GM21723 (cell line): ENCODE measurements at regions not wholly inside any gene's neighbourhood (a gene's known extent, or its start where the extent isn't known, plus 50 kb on each side); places are given as distances from the start of the nearest gene placed in this dataset.

ENCODE experiments used
- ATAC-seq: cut with Tn5 transposase; IDR thresholded peaks from one replicate; pipeline ENCODE4 v1.9.1; 2021; ENCODE audit warnings: mild to moderate bottlenecking, moderate library complexity; ENCODE audit not compliant: unreplicated experiment

DNA sequence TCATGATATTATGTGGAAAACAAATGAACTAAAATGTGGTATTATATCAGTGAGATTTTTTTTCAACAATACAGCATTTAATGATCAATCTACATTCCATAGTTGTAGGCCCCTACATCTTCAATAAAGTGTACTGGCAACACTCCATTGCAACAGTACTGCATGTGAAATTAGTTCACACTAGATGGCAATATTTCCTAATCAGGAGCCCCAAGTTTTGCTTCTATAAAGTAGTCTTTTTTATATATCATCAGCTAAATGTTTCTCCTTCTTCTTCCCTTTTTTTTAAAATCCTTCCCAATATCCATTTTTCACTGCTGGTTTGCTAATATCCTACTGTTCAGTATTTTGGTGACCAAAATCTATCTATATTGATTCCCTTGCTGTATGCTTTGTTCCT, 528.3 kb upstream of the ATXN8OS start:
- ATAC-seq = no peak

DNA sequence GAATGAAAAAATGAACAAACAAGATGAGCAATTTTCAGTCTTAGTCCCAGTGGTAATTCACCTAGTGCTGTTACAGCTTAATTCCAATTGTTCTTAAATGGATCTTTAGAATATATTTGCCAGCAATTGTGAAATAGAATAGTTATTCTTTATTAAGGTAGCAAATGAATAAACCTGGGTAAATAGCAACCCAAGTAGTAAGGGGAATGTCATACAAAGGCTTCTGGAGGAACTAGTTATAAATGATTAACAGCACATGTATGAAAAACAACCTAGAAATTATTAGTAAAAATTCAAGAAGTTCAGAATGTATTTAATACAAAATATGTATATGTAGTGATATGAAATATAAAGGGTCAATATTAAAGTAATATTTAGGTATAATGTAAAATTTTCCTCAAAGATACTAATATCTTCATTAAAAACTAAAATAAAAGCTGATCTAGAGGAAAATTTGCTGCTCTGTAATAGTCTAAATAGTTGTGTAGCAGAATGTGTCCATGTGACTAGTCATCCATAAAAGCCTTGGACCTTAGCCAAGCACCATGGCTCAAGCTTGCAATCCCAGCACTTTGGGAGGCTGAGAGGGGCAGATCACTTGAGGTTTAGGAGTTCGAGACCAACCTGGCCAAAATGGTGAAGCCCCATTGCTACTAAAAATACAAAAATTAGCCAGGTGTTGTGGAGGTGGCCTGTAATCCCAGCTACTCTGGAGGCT, 535.9 kb upstream of the ATXN8OS start:
- no peak for ATAC-seq

DNA sequence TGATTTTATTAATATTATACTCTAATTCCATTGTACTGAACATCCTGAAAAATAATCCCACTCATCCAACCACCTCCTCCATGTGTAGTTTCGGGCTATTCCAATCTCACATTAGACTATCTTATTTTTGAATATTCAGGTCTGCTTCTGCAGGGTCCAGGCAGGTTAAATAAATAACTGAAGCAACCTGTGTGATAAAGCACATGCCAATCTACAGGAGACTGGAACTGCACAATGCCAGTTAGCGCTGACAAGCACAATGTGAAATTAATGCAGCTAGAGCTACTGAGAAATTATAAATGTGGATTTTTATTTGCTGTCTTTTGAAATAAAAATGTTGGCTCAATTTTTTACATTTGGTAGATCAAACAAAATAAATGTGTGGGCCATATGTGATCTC, 540.1 kb upstream of the ATXN8OS start:
- no peak for ATAC-seq

DNA sequence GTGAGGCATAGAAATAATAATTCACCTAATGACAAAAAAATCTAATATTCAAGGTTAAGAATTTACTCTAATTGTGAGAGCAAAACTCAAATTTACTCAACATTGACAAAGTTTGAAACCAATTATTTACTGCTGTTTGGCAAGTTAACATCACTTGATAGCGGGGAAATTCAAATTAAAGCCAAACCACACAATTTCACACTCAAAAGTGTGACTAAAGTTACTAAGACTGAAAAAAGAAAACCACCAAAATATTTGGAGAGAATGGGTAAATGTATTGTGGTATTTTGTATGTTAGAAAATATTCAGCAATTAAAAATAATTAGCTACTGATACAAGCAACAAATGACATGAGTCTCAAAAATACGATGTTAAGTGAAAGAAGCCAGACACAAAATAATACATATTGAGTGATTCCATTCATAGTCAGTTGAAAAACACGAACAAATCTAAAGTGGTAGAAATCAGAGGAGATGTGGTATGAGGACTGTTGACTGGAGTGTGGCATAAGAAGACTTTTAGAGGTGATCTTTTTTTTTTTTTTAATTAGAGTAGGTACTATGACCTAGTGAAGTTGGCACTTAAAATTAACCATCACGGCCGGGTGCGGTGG, 541.4 kb upstream of the ATXN8OS start:
- ATAC-seq = no peak

DNA sequence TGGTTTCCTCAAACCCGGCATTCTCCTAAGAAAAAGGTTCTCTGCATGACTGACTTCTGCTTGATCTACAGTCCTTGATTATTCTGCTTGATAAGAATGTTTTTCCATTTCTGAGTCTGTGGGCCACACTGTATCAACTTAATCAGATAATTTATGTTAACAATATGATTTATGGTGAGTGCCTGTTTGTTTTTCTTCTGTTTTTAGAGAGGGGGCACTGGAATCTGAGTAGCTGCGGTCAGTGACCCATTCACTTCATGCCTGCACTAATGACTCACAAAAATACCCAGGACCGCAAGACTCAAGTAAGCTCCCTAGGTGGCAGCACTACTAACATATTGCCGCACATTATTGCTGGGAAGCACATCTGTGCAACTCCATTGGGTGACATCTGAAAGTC, 542.3 kb upstream of the ATXN8OS start:
- ATAC-seq = no peak

DNA sequence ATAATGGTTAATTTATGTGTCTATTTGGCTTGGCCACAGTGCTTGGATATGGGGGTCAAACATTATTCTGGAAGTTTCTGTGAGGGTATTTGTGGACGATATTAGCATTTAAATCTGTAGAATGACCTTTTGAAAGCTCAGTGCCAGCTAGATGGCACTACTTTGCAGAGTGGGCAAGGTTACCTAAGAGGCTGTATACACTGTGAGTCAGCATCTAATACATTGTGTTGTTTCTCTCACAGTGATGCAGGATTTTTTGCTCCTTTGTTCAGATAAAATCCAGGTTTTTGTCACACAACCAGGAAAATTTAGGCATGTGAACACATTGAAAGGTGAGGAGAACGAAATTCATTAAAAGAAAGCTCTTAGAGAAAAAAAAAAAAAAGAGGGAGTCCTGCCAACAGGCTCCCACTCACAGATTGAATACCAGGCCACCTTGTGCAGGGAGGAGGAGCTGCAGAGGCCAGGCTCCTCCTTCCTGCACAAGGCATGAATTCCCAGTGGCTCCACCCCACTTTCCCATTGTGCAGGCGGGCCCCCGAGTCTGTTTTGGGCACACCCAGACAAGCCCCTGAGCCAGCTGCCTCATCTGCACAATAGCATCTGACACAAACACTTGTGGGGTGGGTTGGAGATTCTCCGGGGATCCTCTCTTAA, 551.0 kb upstream of the ATXN8OS start:
- no peak for ATAC-seq

DNA sequence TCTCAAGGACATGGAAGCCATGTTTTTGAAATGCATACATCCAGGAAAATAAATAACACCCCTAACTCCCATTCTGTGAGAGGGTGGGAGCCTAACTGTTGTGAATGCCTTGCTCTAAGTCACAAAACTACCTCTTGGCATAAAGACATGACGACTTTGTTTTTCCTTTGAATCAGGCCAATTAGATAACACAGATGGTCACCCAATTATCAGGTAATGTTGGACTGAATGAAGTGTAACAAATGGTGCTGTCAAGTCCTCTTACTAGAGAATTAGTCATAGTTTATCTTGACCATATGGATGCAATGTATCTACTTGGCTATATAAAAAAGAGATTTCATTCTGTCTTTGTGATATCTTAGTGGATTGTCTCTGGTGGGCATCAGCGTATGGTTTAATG, 553.6 kb upstream of the ATXN8OS start:
- ATAC-seq = no peak

DNA sequence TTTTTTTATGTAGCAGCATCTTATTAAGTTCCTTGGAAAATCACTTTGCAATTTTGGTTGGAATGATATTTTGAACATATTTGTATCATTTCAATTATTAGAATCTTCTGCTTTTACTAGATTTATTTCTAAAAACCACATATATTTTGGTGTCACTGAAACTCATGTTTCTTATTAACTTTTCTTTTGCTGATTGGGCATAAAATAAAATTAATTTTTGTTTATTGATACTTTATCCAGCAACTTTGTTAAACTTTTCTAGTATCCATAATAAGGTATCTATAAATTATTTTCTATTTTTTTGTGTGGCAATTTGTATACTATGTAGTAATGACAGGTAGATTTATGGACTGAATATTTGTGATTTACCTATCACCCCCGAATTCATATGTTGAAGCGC, 556.4 kb upstream of the ATXN8OS start:
- ATAC-seq = no peak

DNA sequence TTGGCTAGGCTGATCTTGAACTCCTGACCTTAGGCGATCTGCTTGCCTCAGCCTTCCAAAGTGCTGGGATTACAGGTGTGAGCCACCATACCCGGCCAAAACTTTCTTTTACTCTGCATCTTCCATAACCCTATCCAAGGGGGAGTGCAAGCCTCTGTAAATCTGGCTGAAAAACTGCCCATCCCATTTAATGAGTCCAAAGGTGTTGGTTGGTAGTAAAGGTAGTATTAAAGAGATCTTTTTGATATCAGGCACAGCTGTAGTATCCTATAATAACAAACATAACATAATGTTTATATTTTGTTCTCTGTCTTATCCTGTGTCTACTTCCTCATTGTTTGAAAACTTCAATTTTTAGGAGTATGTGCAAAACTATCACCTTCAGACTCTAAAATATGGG, 559.8 kb upstream of the ATXN8OS start:
- ATAC-seq = no peak

DNA sequence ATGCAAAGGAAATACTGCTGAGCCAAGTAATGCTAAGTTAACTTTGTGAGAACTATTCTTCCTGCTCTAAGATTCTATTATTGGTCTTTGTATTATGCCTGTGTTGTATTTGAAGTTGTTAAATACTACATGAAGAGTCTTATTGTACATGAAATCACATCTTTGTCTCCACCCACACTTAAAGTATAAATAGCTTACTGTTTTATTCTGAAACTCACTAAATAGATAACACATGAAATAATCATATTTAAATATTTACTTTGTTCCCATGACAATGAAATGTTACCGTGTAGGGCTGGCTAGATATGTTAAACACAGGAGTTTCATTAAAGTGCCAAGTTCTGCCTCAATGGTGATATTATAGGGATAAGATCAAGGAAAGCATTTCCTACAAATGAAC, 562.1 kb upstream of the ATXN8OS start:
- no peak for ATAC-seq

DNA sequence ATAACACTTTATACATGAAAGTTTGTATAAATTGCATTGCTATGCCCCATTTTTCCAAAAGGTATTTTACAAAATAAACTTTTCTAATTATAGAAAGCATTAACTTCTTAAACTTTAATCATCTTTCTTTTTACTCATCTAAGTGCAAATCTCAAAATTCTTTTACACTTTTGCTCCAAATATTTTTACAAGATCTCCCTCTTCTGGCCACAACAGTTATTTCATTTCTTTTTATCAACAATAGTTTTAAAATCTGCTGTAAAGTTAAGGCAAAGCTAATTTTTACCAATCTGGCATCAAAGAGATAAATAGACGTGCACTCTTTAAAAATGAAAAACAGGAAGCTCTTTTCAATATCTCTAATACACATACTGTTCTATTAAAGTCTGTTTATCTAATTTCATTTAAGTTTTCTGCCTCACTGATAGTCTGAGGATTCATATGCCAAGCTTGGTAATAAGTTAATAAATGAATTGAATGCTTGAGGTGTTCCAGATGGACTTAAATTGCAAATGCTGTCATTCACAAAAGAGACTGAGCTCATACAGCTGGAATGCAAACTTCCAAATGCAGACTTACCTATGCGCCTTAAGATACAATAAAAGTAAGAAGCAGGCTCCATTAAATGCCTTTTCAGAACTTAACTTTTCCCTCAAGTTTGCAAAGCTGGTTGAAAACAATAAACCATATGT, 583.0 kb upstream of the ATXN8OS start:
- no peak for ATAC-seq

DNA sequence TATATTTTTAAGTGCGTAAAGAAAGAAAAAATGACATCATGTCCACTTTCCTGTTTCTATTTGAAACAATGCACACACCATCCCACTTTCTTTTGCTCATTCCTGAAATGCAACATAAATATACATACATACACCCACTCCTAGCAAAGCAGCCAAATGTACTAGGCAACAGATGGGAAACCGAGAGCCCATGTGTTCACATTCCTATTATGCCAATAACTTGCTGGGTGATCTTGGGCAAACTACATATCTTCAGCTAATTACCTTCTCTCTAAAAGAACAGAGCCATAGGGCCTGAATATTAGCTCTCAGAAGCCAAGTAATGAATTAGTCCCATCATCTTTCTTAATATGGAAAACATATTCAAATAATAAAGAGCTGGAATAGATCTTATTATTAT, 610.6 kb upstream of the ATXN8OS start:
- ATAC-seq = no peak

DNA sequence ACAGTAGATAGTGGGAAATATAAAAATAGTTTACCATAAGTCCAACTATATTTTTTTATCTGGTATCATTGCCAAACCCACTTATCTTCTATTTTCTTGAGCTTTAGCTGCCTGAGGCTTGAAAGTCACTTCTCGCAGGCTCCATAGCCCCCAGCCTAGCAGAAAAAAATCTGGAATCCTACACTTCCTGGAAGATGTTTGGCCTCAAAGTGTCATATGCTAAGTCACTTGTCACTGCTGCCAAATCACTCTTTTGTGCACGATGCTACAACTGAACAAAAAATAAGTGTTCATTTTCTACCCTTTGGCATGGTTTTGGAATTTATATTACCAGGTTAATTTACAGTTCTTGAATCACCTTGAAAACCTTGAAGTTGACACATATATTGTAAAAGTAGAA, 612.5 kb upstream of the ATXN8OS start:
- no peak for ATAC-seq

DNA sequence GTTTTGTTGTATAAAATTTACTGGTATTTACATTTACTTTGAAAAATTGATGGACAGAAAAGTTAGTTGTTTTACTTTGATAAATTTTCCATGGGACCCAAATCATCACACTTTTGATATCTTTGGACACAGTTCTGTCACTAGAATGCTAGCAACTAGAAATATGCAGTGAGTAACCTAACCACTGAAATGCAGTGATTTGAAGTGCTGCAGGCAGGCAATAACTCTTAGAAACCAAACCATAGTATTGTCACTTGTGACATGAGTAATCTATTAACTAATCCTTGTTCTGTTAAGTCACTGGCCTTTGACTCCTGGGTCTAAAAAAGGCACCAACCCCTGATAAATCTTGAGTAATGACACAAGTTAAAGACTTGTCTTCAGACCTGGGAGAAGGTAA, 620.0 kb upstream of the ATXN8OS start:
- no peak for ATAC-seq

DNA sequence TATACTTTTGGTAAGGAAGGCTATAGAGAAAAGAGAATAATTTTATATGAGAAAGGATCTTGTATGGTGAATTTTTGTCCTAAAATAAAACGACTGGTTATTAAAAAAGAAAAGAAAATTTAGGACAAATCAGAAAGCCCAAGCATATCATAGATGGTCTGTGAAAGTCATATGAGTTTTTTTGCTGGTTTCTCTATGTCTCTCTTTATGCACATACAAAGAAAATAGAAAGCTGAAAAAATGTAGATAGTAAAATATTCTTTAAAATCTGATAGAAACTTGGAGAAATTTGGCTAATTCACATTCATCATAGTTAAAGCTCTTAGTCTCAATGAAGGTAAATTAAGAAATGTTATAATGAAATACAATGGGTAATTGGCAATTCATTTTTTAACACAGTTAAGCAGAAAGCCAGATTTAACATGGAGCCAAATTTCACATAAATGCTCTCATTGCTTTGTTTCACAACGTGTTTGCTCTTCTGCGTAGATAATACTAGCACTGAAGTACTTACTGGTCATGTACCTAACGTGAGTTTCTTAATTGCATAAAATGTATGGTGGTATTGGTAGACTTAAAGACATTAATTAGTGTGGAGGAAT, 621.5 kb upstream of the ATXN8OS start:
- ATAC-seq = no peak

DNA sequence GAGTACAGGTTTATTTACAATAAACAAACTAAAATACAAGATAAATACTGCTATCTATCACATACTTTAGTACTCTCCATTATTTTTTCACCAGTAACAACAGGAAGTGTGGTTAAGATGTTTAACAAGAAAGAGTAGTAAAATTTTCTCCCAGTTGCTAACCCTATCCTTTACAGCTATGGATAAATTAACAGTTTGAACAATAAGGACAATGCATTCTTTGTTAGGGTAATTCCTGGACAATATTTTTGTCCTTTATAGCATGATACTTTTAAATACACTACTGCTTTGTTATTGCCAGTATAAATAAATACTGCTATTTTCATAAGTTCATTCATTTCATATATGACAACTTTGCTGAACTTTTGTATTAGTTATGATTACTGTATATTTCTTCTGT, 630.2 kb upstream of the ATXN8OS start:
- no peak for ATAC-seq

DNA sequence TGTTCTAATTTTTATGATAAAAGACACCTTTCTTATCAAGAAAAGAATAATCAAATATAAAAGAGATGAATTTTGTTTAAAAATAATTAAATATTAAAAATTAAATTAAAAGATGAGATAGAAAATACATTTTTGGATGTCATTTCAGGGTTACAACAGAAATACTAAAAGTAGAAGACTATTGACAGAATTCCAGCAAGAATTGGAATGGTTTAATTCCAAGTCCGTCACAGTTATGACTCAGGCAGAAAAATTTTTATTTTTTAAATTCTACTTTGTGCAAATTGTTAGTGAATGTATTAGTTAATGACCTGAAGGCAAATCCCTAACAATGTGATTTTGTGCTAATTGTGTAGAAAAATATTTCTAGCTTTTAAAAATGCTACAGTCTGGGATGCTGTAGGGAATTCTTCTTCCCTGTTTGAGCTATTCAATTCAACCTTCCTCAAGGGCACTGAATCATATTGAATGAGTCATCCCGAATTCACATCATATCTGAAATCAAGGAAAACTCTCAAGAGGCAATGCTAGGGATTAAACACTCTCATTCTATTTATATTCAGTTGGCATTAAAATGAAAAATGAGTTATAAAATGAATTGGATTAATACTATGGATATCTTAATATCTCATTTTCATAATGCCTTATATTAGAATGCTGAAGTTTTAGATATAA, 633.5 kb upstream of the ATXN8OS start:
- no peak for ATAC-seq

DNA sequence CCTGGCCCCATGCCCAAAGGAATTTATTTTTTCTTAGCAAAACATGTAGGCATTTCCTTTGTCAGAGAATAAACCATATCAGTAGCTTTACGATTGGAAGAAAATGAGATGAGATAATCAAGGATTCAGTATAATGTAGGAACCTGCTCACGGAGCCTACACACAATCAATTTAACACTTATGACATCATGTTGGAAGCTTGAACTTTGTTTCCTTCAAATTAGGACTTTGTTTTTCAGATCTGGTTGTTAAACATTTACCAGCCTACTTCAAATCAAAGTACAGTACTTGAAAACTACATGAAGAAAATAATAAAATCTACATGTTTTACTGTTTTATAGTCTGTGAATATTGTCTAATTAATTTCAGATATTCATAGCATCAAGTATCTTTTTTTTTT, 639.0 kb upstream of the ATXN8OS start:
- ATAC-seq = no peak

DNA sequence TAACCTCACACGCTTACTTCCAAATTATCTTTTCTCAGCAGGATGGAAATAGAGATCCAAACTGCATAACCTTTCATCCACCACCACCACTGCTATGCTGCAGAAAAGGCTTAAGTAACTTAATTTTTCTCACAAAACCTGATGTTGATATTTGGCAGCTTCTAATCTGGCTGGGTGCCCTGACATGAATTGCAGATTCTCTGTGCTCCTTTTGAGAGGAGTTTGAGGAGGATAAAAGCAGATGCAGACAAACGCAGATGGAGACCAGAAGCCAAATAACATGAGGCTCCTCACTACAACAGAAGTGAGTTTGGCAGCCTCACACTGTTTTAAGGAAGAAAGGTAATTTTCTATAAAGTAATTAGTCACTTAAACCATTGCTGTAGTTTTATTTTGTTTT, 646.2 kb upstream of the ATXN8OS start:
- no peak for ATAC-seq

DNA sequence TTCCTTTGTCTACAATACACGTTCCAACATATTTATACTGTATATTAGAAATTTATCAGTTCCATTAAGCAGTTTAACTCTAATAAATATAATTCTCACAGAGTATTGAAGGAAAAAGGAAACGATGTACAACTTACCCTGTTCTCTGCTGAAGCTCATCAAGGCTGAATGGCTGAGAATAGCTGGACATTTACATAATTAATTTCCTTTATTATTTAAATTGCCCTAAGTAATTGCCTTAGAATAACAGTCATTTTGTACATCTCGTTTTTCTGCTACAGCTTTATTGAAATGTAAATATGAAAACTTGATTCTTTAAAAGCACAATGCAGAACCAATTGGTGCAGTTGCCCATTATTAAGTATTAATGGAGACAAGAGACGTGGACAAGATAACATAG, 648.3 kb upstream of the ATXN8OS start:
- no peak for ATAC-seq

DNA sequence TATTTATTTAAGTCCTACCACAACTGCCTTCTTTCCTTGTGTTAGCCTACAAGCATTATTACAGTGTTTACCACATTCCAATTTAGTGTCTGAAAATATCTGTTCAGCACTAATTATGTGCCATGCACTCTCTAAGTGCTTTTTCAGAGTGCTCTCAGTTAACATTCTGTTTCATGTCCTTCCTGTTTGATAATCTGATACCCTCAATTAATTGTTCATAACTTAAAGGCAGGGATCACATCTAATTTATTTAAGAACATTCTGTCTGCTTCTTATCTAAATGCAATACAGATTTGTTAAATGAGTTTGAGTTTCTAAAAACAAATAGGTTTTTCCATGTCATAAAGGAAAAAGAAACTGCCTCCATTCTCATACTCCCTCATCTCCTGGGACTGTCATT, 649.6 kb upstream of the ATXN8OS start:
- ATAC-seq = no peak
